Keratinocyte (primary cell): ENCODE measurements at regions not wholly inside any gene's neighbourhood (a gene's known extent, or its start where the extent isn't known, plus 50 kb on each side); places are given as distances from the start of the nearest gene placed in this dataset.

Source experiments
- EZH2 ChIP-seq: IDR thresholded peaks from one replicate; pipeline ENCODE4 v1.6.1; 2012; ENCODE audit warnings: inconsistent platforms, mild to moderate bottlenecking, low read length, moderate library complexity
- TF ChIP-seq, protein P1 (sequence below), 3 experiments: IDR thresholded peaks in 1 of 3; conservative IDR thresholded peaks in 1 of 3; optimal IDR thresholded peaks in 1 of 3; 2 replicates in 2 of 3; 3 replicates in 1 of 3; pipeline versions ENCODE3 to v1.5.1; 2011; ENCODE audit warnings: low read length in 3 of 3, mild to moderate bottlenecking in 3 of 3, moderate library complexity in 2 of 3, control low read depth in 1 of 3, inconsistent platforms in 1 of 3; ENCODE audit not compliant: insufficient read depth in 2 of 3; ENCODE audit errors: extremely low read depth in 1 of 3

DNA sequence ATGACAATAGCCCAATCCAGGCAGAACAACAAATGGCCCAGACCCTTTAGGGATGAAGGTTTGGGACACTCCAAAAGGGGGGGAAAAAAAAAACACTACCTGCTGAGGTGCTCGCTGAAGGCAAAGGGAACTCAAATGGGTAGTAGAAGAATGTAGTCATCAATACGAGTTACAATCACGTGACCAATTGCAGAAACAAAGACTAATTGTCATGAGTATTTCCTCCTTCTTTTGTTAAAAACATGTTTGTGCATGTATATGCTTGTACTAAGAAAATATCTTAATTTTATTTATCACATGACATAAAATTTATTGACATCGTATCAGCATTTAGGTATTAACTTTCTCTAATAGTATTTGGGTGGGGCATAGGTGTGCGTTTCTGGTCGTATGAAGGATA, 743.5 kb downstream of the DNAH5 start:
- TF ChIP-seq, protein P1, sequence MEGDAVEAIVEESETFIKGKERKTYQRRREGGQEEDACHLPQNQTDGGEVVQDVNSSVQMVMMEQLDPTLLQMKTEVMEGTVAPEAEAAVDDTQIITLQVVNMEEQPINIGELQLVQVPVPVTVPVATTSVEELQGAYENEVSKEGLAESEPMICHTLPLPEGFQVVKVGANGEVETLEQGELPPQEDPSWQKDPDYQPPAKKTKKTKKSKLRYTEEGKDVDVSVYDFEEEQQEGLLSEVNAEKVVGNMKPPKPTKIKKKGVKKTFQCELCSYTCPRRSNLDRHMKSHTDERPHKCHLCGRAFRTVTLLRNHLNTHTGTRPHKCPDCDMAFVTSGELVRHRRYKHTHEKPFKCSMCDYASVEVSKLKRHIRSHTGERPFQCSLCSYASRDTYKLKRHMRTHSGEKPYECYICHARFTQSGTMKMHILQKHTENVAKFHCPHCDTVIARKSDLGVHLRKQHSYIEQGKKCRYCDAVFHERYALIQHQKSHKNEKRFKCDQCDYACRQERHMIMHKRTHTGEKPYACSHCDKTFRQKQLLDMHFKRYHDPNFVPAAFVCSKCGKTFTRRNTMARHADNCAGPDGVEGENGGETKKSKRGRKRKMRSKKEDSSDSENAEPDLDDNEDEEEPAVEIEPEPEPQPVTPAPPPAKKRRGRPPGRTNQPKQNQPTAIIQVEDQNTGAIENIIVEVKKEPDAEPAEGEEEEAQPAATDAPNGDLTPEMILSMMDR (optimal IDR thresholded peaks at IDR 0.05 in 1 of 3, IDR thresholded peaks at IDR 0.05 in 1 of 3, conservative IDR thresholded peaks at IDR 0.05 in 1 of 3; ENCODE audit: extremely low read depth in 1 of 3, insufficient read depth in 2 of 3, low read length in 3 of 3): no peak
- TF ChIP-seq EZH2: no peak
